SK-N-SH (cell line): ENCODE measurements at regions not wholly inside any gene's neighbourhood (a gene's known extent, or its start where the extent isn't known, plus 50 kb on each side); places are given as distances from the start of the nearest gene placed in this dataset.

Experiments
- CHD2 ChIP-seq: fragments of 150-350 bp; IDR thresholded peaks from 2 replicates; pipeline ENCODE4 v1.6.1; 2018; ENCODE audit warnings: low read length; ENCODE audit not compliant: partially characterized antibody
- CTCF ChIP-seq: fragments of 200-600 bp; sonication (generic); IDR thresholded peaks from 2 replicates; pipeline ENCODE4 v1.6.1; 2017; ENCODE audit warnings: antibody characterized with exemption, mild to moderate bottlenecking, moderate library complexity
- ELF1 ChIP-seq: IDR thresholded peaks from 2 replicates; pipeline ENCODE4 v1.4.0; 2012
- EP300 ChIP-seq, 2 experiments: IDR thresholded peaks; 2 replicates each; pipeline versions ENCODE4 v1.4.0 to v1.6.1; 2012; ENCODE audit warnings: borderline replicate concordance in 1 of 2, low read depth in 1 of 2, low read length in 1 of 2
- FOXM1 ChIP-seq: IDR thresholded peaks from 2 replicates; pipeline ENCODE4 v1.4.0; 2012; ENCODE audit warnings: low read depth, mild to moderate bottlenecking
- NFIC ChIP-seq: IDR thresholded peaks from 2 replicates; pipeline ENCODE4 v1.4.0; 2012; ENCODE audit warnings: borderline replicate concordance
- POLR2AphosphoS5 ChIP-seq: IDR thresholded peaks from 2 replicates; pipeline ENCODE4 v1.6.1; 2012; ENCODE audit warnings: low read depth, low read length
- SMC3 ChIP-seq: IDR thresholded peaks from 2 replicates; pipeline ENCODE4 v1.6.1; 2012; ENCODE audit warnings: low read depth, low read length, improper control_type of control experiment
- TAF1 ChIP-seq: IDR thresholded peaks from 2 replicates; pipeline ENCODE4 v1.6.1; 2012; ENCODE audit warnings: low read depth, mild to moderate bottlenecking, low read length, moderate library complexity, borderline replicate concordance
- TF ChIP-seq, protein P1 (sequence below): IDR thresholded peaks from 2 replicates; pipeline ENCODE4 v1.4.0; 2012; ENCODE audit warnings: low read depth, borderline replicate concordance

- TF ChIP-seq EP300 (IDR thresholded peaks at IDR 0.05; ENCODE audit: borderline replicate concordance in 1 of 2, low read depth in 1 of 2, low read length in 1 of 2) (no peak), CTCF (no peak), CHD2 (no peak), POLR2AphosphoS5 (no peak), NFIC (no peak), FOXM1 (no peak), ELF1 (no peak), TAF1 (no peak), SMC3 (no peak)
- TF ChIP-seq, protein P1, sequence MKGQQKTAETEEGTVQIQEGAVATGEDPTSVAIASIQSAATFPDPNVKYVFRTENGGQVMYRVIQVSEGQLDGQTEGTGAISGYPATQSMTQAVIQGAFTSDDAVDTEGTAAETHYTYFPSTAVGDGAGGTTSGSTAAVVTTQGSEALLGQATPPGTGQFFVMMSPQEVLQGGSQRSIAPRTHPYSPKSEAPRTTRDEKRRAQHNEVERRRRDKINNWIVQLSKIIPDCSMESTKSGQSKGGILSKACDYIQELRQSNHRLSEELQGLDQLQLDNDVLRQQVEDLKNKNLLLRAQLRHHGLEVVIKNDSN: no peak
Observed at GRCh38 chr2:13597176-13597575, 880.4 kb downstream of the TRIB2 start.
